Esophagus squamous epithelium (tissue), 5 donors: ENCODE measurements at regions not wholly inside any gene's neighbourhood (a gene's known extent, or its start where the extent isn't known, plus 50 kb on each side); places are given as distances from the start of the nearest gene placed in this dataset.
"Not testable (repeated sequence)": the region's sequence is repeated elsewhere in the genome, so short reads cannot be mapped to it uniquely, and the experiment has no call there.

ENCODE experiments used
- DNase-seq: peaks from one replicate; lab custom pipeline; 2025; lab: John Stamatoyannopoulos, UW
- H3K27ac ChIP-seq, 4 donors: fragments of 200-600 bp; sonication (generic); one replicate each; pipeline ENCODE4 v1.5.1; 2016 to 2019; ENCODE audit warnings: mild to moderate bottlenecking in 1 of 4
- H3K27me3 ChIP-seq, 4 donors: fragments of 200-600 bp; sonication (generic); 1 replicate in 3 of 4; 2 replicates in 1 of 4; pipeline versions ENCODE4 v1.5.1 to v1.6.0; 2017 to 2021; ENCODE audit warnings: antibody characterized with exemption in 1 of 4
- H3K36me3 ChIP-seq, 3 donors: fragments of 200-600 bp; sonication (generic); one replicate each; pipeline ENCODE4 v1.5.1; 2016 to 2019
- H3K4me1 ChIP-seq, 3 donors: fragments of 200-600 bp; sonication (generic); one replicate each; pipeline ENCODE4 v1.5.1; 2017 to 2019
- H3K4me3 ChIP-seq, 4 donors: fragments of 200-600 bp; sonication (generic); 1 replicate in 3 of 4; 2 replicates in 1 of 4; pipeline ENCODE4 v1.5.1; 2016 to 2019; ENCODE audit warnings: mild to moderate bottlenecking in 2 of 4, moderate library complexity in 1 of 4
- H3K9me3 ChIP-seq, 3 donors: fragments of 200-600 bp; sonication (generic); one replicate each; pipeline ENCODE4 v1.5.1; 2016 to 2019
- CTCF ChIP-seq, 6 experiments: fragments of 450-650 bp in 4 of 6; fragments of 200-600 bp in 2 of 6; sonication (generic) in 2 of 6; IDR thresholded peaks; one replicate each; pipeline ENCODE4 v1.5.1; 2016 to 2019; ENCODE audit warnings: antibody characterized with exemption in 6 of 6, mild to moderate bottlenecking in 4 of 6, moderate library complexity in 4 of 6
- POLR2A ChIP-seq, 4 donors: fragments of 450-650 bp; IDR thresholded peaks; one replicate each; pipeline ENCODE4 v1.6.1; 2017; ENCODE audit warnings: antibody characterized with exemption in 4 of 4, mild to moderate bottlenecking in 4 of 4, moderate library complexity in 3 of 4
- WGBS, 2 donors: methylation state at CpG; one replicate each; pipeline ENCODE4 v1.1.5; 2018; 5-methylcytosine and 5-hydroxymethylcytosine counted together
- intact Hi-C: fragments of 100-400 bp; cut with DNase I; formaldehyde crosslinking; loops from one replicate; pipeline ENCODE4 v1.15.0; 2022
- donor health status: DM: yes; HTN: yes; CAD: no.

DNA sequence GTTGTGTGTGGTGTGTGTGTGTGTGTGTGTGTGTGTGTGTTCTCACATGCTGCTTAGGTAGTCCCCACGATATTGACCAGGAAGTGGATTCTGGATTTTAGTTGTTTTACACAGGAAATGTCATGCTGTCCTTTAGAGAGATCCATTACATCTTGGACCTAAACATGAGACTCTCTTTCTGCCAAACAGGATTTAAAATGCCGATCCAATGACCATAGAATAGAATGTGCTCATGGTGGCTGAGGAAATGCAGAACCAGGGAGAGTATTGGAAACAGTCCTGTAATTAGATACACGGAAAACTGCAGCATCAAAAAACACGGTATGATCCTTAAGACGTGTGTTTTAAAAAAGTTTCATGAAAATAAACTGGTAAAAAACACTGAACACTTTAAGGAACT, 347.8 kb upstream of the FRG1 start:
- WGBS, 2 donors = 75 to 82% methylated on average over 4 to 5 of the region's 5 CpGs
- Histone ChIP-seq H3K4me3 (no peak overlapping the region), H3K27me3 (no peaks in the 10 kb centered on the region), H3K9me3 (no peaks in the 10 kb centered on the region), H3K27ac (no peak overlapping the region), H3K36me3 (no peaks in the 10 kb centered on the region), H3K4me1 (no peaks in the 10 kb centered on the region)
- no peak for DNase-seq
- intact Hi-C loops = no loop called here
- TF ChIP-seq POLR2A (IDR thresholded peaks at IDR 0.05) = no peak
- no peak for TF ChIP-seq CTCF (IDR thresholded peaks at IDR 0.05)

GRCh38 chr4:189597341-189597740, 343.3 kb upstream of the FRG1 start:
- H3K4me3 ChIP-seq = no peak overlapping the region
- intact Hi-C loops = no loop called here
- DNase-seq = no peak
- H3K4me1 ChIP-seq = no peaks in the 10 kb centered on the region
- H3K27ac ChIP-seq = no peak overlapping the region
- 77 to 85% methylated on average over 6 to 7 of the region's 8 CpGs for WGBS, 2 donors
- no peaks in the 10 kb centered on the region for H3K27me3 ChIP-seq
- TF ChIP-seq CTCF (IDR thresholded peaks at IDR 0.05) = no peak
- TF ChIP-seq POLR2A (IDR thresholded peaks at IDR 0.05) = no peak
- no peaks in the 10 kb centered on the region for H3K36me3 ChIP-seq
- no peaks in the 10 kb centered on the region for H3K9me3 ChIP-seq

DNA sequence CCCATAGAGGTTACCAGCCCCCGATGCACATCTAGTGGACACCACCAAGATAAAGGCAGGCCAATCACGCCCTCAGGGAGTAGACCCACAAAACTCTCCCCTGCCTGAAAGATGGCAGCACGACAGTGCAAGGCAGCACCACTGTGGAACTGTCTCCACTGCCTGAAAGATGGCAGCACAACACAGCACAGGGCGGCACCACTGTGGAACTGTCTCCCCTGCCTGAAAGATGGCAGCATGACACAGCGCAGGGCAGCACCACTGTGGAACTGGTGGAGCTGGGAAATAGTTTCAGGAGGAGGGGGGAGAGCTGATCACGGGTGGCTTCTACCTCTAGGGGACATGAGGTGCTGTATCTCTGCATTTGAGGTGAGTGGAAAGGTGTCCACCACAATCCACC, 340.4 kb upstream of the FRG1 start:
- no peaks in the 10 kb centered on the region for H3K9me3 ChIP-seq
- H3K27ac ChIP-seq = no peak overlapping the region
- H3K36me3 ChIP-seq = no peaks in the 10 kb centered on the region
- H3K4me3 ChIP-seq = no peak overlapping the region
- no peaks in the 10 kb centered on the region for H3K27me3 ChIP-seq
- intact Hi-C loops = no loop called here
- no peak for DNase-seq
- TF ChIP-seq POLR2A (IDR thresholded peaks at IDR 0.05) = no peak
- TF ChIP-seq CTCF (IDR thresholded peaks at IDR 0.05) = no peak
- H3K4me1 ChIP-seq = no peaks in the 10 kb centered on the region
- 73% methylated on average over 3 of the region's 6 CpGs; no CpG with 5 or more reads in 1 of the 2 donors for WGBS, 2 donors

- H3K27me3 ChIP-seq = no peaks in the 10 kb centered on the region
- H3K9me3 ChIP-seq = no peaks in the 10 kb centered on the region
- H3K27ac ChIP-seq = no peak overlapping the region
- TF ChIP-seq POLR2A (IDR thresholded peaks at IDR 0.05) = no peak
- TF ChIP-seq CTCF (IDR thresholded peaks at IDR 0.05) = no peak
- H3K36me3 ChIP-seq = no peaks in the 10 kb centered on the region
- DNase-seq = no peak
- H3K4me1 ChIP-seq = no peaks in the 10 kb centered on the region
- 52 to 56% methylated on average over 6 to 10 of the region's 13 CpGs for WGBS, 2 donors
- intact Hi-C loops = no loop called here
- H3K4me3 ChIP-seq = no peak overlapping the region
Measured at GRCh38 chr4:189600718-189601435, 339.8 kb upstream of the FRG1 start.

- DNase-seq, intact Hi-C loops, H3K27ac ChIP-seq, H3K9me3 ChIP-seq, H3K4me3 ChIP-seq, H3K4me1 ChIP-seq, H3K27me3 ChIP-seq, H3K36me3 ChIP-seq: not testable (repeated sequence)
- 58 to 72% methylated on average over 3 of the region's 3 CpGs for WGBS, 2 donors
Measured at GRCh38 chr4:189602827-189603226, 337.8 kb upstream of the FRG1 start.

- H3K4me3 ChIP-seq, H3K36me3 ChIP-seq, intact Hi-C loops, H3K9me3 ChIP-seq, DNase-seq, H3K27ac ChIP-seq, H3K27me3 ChIP-seq, H3K4me1 ChIP-seq: not testable (repeated sequence)
- WGBS, 2 donors = 70 to 71% methylated on average over 4 of the region's 4 CpGs
Measured at GRCh38 chr4:189610571-189610970, 330.1 kb upstream of the FRG1 start.
